ENCODE measurements at regions not wholly inside any gene's neighbourhood (a gene's known extent, or its start where the extent isn't known, plus 50 kb on each side); places are given as distances from the start of the nearest gene placed in this dataset.

GRCh38 chr4:100948911-100949310, 398.4 kb downstream of the PPP3CA start:
- Histone ChIP-seq H3K27ac (no peak overlapping the region), H3K4me1 (no peaks in the 10 kb centered on the region), H3K27me3 (no peaks in the 10 kb centered on the region), H3K4me3 (no peak overlapping the region), H3K9me3 (no peaks in the 10 kb centered on the region), H3K36me3 (no peaks in the 10 kb centered on the region)
- in situ Hi-C loops (cut with MboI; ENCODE audit: low sequenced_read_pairs in 4 of 4), result no loop called here
- ATAC-seq (no peak), DNase-seq (no peak)
- intact Hi-C loops (cut with DNase I; ENCODE audit: low total_unique reads), result no loop called here
- TF ChIP-seq POLR2A (IDR thresholded peaks at IDR 0.05) (no peak), CTCF (IDR thresholded peaks at IDR 0.05 in 4 of 5, conservative IDR thresholded peaks at IDR 0.05 in 1 of 5) (no peak)

GRCh38 chr4:100945789-100946188, 401.5 kb downstream of the PPP3CA start:
- ATAC-seq (no peak), DNase-seq (no peak)
- Histone ChIP-seq H3K27ac (no peak overlapping the region), H3K27me3 (no peaks in the 10 kb centered on the region), H3K36me3 (no peaks in the 10 kb centered on the region), H3K4me1 (no peaks in the 10 kb centered on the region), H3K4me3 (no peak overlapping the region), H3K9me3 (no peaks in the 10 kb centered on the region)
- in situ Hi-C loops (cut with MboI; ENCODE audit: low sequenced_read_pairs in 4 of 4) (no loop called here), intact Hi-C loops (cut with DNase I; ENCODE audit: low total_unique reads) (no loop called here)
- no peak for TF ChIP-seq POLR2A (IDR thresholded peaks at IDR 0.05)
- no peak for TF ChIP-seq CTCF (IDR thresholded peaks at IDR 0.05 in 4 of 5, conservative IDR thresholded peaks at IDR 0.05 in 1 of 5)

GRCh38 chr4:100938698-100939097, 408.6 kb downstream of the PPP3CA start:
- Histone ChIP-seq H3K36me3 (no peaks in the 10 kb centered on the region), H3K4me1 (no peaks in the 10 kb centered on the region)

GRCh38 chr4:100936661-100937375, 410.5 kb downstream of the PPP3CA start:
- TF ChIP-seq CTCF (IDR thresholded peaks at IDR 0.05 in 4 of 5, conservative IDR thresholded peaks at IDR 0.05 in 1 of 5), result no peak
- TF ChIP-seq POLR2A (IDR thresholded peaks at IDR 0.05), result no peak
- no peaks in the 10 kb centered on the region for H3K36me3 ChIP-seq
- no peak for DNase-seq
- no peak for ATAC-seq
- H3K9me3 ChIP-seq, result no peaks in the 10 kb centered on the region
- no peaks in the 10 kb centered on the region for H3K4me1 ChIP-seq
- no peak overlapping the region for H3K27ac ChIP-seq
- no peak overlapping the region for H3K4me3 ChIP-seq
- in situ Hi-C loops (cut with MboI; ENCODE audit: low sequenced_read_pairs in 4 of 4), result no loop called here
- H3K27me3 ChIP-seq, result no peaks in the 10 kb centered on the region
- intact Hi-C loops (cut with DNase I; ENCODE audit: low total_unique reads), result no loop called here

More at GRCh38 chr4:100938698-100939097, 408.6 kb downstream of the PPP3CA start:
- H3K9me3 ChIP-seq, result no peaks in the 10 kb centered on the region
- no peak overlapping the region for H3K27ac ChIP-seq
- no peaks in the 10 kb centered on the region for H3K27me3 ChIP-seq
- in situ Hi-C loops (cut with MboI; ENCODE audit: low sequenced_read_pairs in 4 of 4), result no loop called here
- TF ChIP-seq CTCF (IDR thresholded peaks at IDR 0.05 in 4 of 5, conservative IDR thresholded peaks at IDR 0.05 in 1 of 5) (no peak), POLR2A (IDR thresholded peaks at IDR 0.05) (no peak)
- intact Hi-C loops (cut with DNase I; ENCODE audit: low total_unique reads), result no loop called here
- H3K4me3 ChIP-seq, result no peak overlapping the region
- no peak for DNase-seq
- ATAC-seq, result no peak

- H3K4me1 ChIP-seq, result no peaks in the 10 kb centered on the region
- TF ChIP-seq CTCF (IDR thresholded peaks at IDR 0.05 in 4 of 5, conservative IDR thresholded peaks at IDR 0.05 in 1 of 5), result no peak
- TF ChIP-seq POLR2A (IDR thresholded peaks at IDR 0.05), result no peak
- H3K27me3 ChIP-seq, result no peaks in the 10 kb centered on the region
- no peak overlapping the region for H3K4me3 ChIP-seq
- no peak for DNase-seq
- intact Hi-C loops (cut with DNase I; ENCODE audit: low total_unique reads), result no loop called here
- in situ Hi-C loops (cut with MboI; ENCODE audit: low sequenced_read_pairs in 4 of 4), result no loop called here
- no peak overlapping the region for H3K27ac ChIP-seq
- no peak for ATAC-seq
- H3K9me3 ChIP-seq, result no peaks in the 10 kb centered on the region
- no peaks in the 10 kb centered on the region for H3K36me3 ChIP-seq
Observed at GRCh38 chr4:100935090-100935489, 412.2 kb downstream of the PPP3CA start.

Data from gastrocnemius medialis (tissue), 4 donors.